Germinal center (tissue), 1 donor: ENCODE measurements at regions not wholly inside any gene's neighbourhood (a gene's known extent, or its start where the extent isn't known, plus 50 kb on each side); places are given as distances from the start of the nearest gene placed in this dataset.

ENCODE experiments used
- DNase-seq: peaks from one replicate; pipeline ENCODE4 v3.0.0; 2012; ENCODE audit warnings: mixed read lengths, low spot score

DNA sequence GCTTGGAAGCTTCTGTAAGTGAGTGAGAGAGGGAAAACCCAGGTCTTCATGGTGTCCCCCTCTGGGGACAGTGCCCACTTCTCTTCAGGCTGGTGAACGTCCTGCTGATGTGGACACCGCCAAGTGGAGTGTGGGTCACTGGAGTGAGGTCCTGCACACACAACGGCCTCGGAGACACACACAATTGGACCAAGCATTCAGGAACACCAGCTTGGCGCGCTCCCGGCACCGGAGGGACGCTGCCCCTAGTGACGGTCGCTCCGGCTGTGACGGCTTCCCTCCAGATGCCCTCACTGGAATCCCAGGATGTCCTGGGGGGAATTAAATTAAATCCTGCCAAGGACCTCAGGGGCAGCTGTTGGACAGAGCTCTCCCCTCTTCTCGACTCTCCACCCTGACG is 123.1 kb downstream of the ZNF664 start:
- DNase-seq: no peak

DNA sequence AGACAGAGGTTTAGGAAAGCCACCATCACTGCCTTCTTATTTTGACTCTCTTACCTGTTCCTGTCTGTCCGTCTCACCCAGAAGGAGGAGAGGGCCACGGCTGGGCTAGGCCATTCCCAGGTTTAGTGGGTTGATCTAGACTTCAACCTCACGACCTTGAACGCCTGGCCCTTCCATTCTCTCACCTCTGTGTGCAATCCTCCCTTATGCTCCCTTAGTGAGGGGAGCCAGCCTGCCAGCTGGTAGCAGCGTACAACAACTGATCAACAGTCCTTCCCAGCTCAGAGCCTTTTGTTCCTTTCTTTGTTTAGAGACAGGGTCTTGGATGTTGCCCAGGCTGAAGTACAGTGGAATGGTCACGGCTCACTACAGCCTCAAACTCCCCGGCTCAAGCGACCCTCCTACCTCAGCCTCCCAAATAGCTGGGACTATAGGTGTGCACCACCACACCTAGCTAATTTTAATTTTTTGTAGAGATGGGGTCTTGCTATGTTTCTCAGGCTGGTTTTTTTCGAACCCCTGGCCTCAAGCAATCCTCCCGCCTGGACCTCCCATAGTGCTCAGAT is 123.9 kb downstream of the ZNF664 start:
- DNase-seq: no peak

DNA sequence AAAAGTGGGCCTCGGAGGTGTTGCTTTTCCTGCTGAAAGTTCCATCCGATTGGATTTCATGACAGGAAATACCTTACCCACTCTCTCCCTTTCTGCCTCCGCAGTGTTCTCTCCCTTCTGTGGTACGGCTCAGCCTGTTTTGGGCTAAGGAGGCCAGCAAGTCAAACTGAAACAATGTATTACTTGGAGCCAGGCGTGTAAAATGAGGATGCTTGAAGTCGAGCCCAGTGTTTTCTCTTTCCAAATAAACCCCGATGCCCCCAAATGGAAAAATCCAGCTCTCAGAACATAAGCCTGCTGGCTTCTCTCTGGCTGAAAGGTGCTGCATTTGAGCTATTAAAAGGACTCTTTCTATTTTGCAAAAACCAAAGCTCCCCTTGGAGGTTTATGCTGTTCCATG is 124.7 kb downstream of the ZNF664 start:
- no peak for DNase-seq

DNA sequence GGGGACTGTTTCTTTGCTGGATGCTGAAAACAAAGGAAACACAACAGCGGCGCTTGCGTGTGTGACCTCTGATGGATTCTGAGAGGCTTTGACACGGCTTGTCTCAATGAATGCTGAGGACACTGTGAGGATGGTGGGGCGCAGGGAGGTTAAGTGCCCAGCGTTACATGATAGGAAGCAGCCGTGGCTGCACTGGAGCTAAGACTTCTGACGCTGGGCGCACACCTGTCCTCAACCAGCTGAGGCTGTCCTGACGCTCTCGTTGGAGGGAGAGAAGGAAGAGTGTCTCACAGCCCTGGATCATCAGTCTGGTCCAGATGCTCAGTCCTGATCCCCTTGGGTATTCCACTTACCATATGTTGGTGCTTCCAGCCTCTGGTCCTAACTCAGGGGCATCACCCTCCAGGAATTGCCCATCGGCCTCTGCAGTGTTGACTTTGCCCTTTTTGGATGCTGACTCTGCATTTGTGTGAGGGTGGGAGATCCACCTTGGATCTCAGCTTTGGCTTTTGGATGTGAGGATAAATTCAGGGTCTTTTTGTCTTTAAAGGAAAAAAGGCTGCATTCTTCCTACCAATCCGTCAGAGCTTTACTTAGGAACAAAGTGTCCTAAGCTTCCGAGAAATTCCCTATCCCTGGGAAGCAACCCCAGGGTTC is 125.2 kb downstream of the ZNF664 start:
- no peak for DNase-seq

DNA sequence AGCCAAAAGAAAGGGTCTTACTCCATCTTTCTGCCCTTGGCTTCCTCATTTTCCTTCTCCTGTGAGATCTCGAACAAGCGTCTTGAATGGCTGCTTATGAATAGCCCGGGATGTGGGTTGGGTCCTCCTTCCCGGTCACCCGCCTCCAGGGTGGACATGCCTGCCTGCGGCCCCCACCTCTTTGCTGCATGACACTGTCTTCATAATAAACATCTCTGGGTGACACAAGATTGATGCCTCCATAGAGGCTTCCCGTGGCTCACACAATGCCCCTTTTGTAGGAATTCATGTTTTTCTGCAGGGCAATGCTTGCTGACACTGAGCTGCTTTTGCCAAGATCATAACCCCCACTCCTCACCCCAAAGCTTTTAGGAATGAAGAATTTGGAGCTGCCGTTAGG is 125.9 kb downstream of the ZNF664 start:
- DNase-seq: no peak

DNA sequence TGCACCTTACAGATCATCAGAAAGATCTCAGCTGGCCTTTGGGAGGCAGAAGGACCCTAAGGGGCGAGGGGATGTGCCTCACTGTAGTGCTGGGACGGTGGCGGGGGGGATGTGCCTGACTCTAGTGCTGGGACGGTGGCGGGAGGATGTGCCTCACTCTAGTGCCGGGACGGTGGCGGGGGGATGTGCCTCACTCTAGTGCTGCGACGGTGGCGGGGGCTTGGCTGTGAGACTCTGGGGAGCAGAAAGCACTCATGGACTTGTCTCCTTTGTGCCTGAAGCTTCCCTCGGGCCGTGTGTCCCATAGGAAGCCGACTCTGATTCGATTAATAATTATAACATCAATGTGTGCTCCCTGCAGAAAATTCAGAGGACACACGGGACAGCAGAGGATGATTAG is 126.6 kb downstream of the ZNF664 start:
- DNase-seq: no peak

DNA sequence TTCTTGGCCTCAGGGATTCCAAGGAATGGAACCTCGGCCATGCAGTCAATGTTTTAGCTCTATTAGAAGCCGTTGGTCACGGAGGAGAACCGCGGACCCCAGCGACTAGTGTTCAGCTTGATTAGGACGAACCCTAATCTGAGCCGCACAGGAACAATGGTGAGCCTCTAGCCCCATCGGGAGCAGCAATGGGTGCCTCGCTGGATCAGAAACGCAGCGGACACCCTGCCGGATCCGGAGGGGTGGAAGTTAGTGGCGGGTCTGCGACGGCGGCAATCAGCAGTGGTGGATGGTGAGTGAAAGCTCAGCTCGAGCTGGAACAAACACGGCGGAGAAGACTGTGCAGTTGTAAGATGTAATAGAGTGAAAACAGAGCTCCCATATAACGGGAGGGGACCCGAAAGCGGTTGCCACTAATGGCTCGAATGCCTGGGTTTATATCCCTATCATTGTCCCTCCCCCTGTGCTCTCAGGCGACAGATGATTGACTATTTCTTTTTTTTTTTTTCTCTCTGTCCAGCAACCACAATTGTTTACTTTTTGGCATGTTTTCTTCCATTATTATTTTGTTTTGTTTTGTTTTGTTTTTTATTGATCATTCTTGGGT is 127.7 kb downstream of the ZNF664 start:
- DNase-seq: no peak

DNA sequence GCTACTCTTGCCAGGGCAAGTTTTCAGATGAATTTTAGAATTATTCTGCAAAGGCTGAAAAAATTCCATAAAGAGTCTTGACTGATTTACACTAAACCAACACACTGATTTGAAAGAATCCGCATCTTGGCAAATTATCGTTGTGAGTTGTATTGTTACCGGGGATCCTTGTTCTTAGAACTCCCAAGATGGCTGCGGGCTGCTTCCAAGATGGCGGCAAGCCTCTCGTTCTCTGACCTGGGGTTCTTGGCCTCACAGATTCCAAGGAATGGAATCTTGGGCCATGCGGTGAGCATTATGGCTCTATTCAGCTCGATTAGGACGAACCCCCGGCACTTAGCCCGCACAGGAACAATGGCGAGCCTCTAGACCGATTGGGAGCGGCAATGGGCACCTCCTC is 132.5 kb downstream of the ZNF664 start:
- DNase-seq: no peak

DNA sequence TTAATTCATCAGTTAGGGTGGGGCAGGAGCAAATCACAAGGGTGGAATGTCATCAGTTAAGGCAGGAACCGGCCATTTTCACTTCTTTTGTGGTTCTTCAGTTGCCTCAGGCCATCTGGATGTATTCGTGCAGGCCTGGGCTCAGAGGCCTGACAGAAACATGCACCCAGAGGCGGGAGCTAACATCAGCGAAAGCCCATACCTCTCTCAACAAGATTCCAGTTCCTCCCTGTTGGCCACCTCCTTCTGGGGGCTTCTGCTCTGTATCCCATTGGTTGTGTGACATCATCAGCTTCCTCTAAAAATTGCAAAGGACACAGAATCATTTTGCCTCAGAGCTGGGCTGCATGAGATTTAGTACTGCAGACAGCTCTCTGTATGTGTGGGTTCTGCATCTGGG is 134.3 kb downstream of the ZNF664 start:
- DNase-seq: no peak

DNA sequence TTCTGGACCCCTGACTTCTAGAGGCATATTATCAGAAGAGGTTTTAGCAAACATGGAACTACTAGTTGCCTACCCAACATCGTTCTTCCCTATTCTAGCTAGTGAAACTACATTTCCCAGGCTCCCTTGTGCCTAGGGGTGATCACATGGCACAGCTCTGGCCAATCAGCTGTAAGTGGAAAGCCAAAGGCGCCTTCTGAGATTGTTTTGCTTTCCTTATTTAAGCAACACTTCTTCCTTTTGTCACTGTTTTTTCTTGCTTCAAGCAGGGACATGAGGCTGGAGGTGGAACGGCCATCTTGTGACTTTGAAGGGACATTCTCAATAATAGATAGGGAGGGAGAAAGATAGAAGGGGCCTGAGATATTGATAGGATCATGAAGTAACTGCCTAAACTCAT is 136.7 kb downstream of the ZNF664 start:
- DNase-seq: peak; percentile 67

DNA sequence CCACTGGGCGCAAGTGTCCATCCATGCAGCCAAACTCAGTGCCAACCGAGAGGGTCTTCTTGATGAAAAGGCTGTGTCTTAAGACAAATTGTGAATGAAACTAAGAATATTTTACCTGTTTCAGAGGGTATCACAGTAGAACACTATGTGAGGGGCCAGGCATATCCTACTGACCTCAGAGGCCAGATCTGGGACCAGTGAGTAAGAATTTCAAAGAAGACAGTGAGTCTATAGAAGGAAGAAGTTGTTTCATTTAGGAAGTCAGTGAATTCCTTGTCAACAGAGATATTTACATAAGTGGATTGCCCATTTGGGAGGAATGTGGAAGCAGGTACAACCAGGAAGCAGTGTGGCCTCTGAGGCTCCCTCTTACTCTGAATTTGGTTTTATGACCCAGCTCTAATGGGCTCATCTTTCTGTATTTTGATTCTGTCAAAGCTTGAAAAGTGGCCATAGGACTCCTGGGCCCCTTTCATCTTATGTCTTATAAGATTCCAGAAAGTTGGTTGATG is 137.4 kb downstream of the ZNF664 start:
- DNase-seq: no peak

DNA sequence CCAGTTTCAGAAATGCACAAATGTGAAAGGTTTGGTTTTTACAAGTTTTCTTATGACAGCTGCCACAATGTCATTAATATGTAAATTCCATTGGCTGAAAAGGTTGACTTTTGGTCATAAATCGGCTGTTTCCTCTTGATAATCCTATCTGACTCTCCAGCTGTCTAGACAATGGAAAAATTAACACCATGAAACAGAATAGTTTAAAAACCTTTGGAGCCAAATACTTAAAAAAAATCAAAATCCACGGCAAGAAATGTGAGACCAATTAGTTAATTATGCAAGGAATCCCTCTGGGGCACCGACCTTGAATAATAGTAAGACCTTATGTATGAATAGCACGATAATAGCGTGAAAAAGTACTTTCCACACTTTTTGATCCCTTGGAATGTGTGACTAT is 138.0 kb downstream of the ZNF664 start:
- DNase-seq: no peak

DNA sequence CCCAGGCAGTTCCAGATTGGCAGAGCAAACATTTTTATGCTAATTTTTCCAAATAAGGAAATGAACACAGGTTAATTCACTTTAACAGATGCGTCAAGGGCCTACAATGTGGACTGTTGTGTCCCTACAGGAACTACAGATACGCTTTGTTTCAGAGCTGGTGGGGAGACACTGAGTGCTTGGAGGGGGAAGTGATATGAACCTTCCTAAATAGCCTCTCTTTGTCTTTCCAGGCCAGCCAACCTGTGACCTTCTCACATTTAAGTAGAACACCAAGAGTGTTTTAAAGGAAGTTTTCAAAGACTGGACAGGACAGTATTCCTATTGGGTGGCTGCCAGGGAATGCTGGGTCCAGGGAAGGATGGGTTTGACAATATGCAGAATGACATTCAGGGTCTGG is 141.3 kb downstream of the ZNF664 start:
- no peak for DNase-seq

DNA sequence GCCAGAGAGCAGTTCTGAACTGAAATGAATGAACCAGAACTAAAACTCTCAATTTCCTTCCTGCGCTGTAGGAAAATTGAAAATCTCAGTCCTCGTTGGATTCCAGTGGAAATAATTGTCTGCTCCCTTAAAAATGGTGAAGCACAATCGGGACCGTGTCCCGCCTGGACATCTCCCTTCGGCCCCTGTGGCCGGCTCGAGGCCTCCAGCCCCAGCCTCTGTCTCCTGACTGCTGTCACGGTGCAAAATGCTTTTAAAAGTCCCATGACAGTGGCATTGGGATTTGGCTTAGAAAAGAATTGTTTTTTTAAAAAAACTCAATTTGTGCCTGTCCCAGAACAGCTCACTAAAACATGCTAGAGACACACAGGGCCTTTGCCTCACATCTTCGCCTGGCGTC is 142.5 kb downstream of the ZNF664 start:
- DNase-seq: no peak

DNA sequence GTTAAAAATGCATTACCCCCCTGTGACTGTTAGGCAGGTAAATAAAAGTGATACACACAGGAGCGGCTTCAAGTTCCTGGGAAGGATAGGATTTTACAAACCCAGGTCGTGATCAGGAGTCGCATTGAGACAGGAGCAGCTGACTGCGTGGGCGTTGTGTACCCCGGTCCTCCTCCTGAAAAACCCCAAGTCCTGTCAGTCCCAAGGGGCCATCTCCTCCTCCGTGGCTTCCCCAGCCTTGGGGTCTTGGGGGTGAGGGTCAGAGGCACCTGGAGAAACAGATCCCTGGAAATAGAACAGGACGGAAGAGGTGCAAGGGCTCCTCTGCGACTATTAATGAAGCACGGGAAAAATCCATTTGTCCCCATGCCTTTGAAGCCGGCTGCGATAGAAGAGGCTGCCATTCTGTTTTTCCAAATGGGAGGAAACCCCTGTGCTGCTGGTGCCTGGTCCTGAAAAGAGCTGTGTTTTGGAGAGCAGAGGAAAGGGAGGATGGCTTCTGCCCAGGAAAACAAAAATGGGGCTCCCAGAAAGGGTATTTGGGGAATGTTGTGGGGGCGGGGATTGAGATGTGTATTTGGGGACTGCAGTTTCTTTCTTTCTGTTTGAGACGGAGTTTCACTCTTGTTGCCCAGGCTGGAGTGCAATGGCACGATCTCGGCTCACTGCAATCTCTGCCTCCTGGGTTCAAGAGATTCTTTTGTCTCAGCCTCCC is 143.1 kb downstream of the ZNF664 start:
- no peak for DNase-seq

DNA sequence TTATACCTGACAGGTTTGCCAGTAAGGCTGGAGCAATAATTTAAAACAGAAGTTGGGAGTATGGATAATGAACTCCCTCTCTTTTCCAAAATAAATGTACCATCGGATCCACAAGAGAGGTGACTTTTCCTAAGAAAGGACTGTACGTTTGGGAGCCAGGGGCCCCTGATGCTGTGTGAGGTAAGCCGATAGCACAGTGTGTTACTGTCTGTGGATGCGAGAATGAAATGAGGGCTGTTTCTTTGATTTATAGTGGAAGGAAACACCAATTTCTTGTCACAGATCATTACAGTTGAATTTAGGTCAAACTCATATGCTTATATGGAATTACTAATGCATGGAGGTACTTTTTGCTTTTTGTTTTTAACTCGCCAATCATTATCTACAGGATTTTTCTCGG is 147.7 kb downstream of the ZNF664 start:
- no peak for DNase-seq

DNA sequence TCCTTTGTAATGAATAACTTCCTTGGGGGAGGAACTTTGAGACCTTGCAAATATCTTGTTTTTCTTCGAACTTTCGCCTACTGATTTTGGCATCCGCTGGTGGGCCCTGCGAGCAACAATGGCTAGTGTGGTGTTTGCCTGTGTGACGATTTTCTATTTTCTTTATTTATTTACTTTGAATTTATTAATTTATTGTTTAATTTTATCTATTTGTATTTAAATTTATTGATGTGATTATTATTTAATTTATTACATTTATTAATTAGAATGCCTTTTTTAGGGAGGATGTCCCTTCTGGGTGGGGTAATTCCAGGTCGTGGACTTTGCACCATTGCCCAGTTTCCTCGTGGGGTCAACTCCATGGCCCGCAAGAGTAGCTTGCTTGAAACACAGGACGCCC is 149.7 kb downstream of the ZNF664 start:
- no peak for DNase-seq

DNA sequence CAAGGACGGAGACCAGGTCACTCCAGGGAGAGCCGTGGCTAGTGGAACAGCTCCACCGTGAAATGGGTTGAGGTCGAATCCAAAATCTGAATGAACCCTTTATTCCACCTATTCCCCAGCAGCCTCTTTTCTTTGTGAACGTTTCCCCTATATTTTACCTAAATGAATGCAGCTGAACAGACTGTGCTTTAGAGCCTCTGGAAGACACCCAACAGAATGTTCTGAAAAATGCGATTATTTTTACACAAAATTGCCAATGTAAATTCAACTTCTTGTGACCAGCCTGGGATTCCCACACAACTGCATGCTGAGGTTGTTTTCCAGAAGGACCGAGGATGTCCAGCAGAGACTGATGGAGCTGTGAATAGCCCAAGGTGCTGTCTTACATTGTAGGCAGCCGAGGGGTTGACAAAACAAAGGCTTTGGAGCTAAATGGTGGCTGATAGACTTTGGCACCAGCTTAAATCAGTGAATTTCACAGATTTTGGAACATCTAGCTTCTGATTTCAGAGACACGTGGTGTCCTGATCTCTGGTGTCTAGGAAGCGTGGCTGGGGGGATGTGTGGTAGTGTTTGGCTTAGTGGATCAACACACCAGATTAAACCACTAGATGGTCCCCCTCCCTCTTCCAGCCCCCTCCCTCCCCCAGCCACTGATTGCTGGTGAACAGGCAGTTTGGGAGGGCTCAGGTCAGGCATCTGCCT is 150.4 kb downstream of the ZNF664 start:
- no peak for DNase-seq

DNA sequence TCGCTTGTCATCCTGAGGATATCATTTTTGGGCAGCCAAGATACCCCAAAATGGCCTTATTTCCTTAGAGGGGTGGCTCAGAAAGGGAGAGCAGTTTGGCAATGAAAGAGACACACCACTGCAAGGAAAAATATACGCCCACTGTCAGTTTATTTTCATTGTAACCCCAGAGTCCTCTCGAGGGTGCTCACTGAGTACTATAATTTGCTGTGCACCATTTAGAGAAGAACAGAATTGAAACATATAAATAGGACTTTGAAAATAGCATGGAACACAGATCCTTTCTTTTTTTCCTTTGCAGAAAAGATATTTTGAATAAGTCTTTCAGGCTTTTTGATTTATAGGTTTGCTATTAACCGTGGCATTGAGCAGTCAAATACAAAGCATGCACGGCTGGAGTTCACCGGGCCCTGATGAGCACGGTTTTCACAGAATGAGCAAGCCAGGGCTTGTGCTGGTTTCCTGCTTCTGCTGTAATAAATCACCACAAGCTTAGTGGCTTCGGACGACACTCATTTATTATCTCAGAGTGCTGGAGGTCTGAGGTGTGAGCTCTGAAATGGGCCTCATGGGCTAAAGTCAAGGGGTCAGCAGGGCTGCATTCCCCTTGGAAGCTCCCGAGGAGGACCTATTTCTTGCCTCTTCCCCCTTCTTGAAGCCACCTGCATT is 152.3 kb downstream of the ZNF664 start:
- DNase-seq: no peak

DNA sequence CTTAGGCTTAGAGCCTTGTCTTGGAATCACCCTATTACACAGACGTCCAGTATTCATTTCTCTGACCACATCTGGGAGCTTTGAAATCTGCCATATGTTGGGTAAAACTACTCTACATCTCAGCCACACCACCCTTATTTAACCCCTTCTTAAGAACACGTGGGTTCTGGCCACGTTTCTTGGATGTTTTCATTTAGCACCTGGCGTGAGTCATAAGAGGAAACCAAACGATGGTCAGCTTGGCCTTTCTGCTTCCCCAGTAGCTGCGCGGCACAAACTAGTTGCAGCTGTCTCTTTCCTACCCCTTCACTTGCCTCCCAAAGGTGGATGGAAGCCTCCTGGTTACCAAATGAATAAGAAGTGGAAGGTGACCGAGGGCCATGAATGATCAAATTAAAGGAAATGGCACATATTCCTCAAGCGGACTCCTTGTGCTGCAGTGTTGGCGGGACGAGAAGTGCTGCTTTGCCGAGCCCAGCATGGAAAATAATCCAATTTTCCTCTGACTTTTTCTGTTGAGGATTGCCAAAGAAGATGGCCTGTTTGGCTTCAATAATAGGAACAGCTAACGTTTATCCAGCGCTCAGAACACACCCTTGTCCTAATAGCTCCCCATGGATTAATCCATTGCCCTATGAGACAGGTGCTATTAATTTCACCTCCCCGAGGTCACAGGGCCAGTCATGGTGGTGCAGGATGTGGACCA is 154.1 kb downstream of the ZNF664 start:
- DNase-seq: no peak

DNA sequence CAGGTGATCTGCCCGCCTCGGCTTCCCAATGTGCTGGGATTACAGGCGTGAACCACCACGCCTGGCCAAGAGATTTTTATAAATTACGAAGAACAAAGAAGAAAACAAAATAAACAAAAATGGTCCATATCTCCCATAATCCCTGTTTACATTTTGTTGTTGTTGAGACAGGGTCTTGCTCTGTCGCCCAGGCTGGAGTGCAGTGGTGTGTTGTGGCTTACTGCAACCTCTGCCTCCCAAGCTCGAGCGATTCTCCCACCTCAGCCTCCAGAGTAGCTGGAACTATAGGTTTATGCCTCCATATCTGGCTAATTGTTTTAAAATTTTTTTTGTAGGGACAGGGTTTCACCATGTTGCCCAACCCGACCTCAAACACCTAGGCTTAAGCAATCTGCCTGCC is 156.1 kb downstream of the ZNF664 start:
- no peak for DNase-seq
